K562 (cell line): ENCODE measurements at regions not wholly inside any gene's neighbourhood (a gene's known extent, or its start where the extent isn't known, plus 50 kb on each side); places are given as distances from the start of the nearest gene placed in this dataset.

ENCODE experiments used
- ATAC-seq: fragments of 200-7000 bp; cut with Tn5 transposase; 3 replicates; pipeline ENCODE4 v1.9.1; 2020; ENCODE audit warnings: moderate library complexity
- BruUV-seq: library from RNA; stranded (reverse); fragments of 400-500 nt; replicated peaks from 2 replicates; lab custom pipeline; 2021; lab: Mats Ljungman, UMichigan
- CTCF ChIA-PET: fragments of 300-600 bp; formaldehyde crosslinking; extraction: SDS; loops from one replicate; lab custom pipeline; 2021; ENCODE audit warnings: low intra/inter-chr PET ratio; lab: Yijun Ruan, JAX
- POLR2A ChIA-PET: fragments of 300-600, 350-650 bp; sonication (Branson Sonifier 250); formaldehyde crosslinking; extraction: SDS; loops from one replicate; lab custom pipeline; 2021; ENCODE audit warnings: antibody characterized with exemption, inconsistent platforms; lab: Yijun Ruan, JAX
- DNase-seq, 4 experiments: peaks; one replicate each; pipeline versions ENCODE4 v3.0.0 to v3.0.0-alpha.2; 2011 to 2018; ENCODE audit warnings: low spot score in 3 of 4, mixed read lengths in 3 of 4; ENCODE audit errors: extremely low read depth in 1 of 4
- FAIRE-seq: peaks from 2 replicates; lab custom pipeline; 2011; peaks lifted over from hg19 to GRCh38; lab: Jason Lieb, UNC
- H2AFZ ChIP-seq: 2 replicates; pipeline ENCODE4 v1.6.0; 2011; ENCODE audit warnings: low read depth, low read length, control low read depth, inconsistent platforms
- H3K27ac ChIP-seq: fragments of 200-600 bp; 3 replicates; pipeline ENCODE4 v1.8.0; 2011; ENCODE audit warnings: low read depth, mild to moderate bottlenecking, control low read depth, inconsistent platforms, low read length, moderate library complexity, mixed read lengths; ENCODE audit errors: extremely low read depth
- H3K27me3 ChIP-seq, 2 experiments: fragments of 300-600 bp in 1 of 2; 2 replicates in 1 of 2; 3 replicates in 1 of 2; pipeline versions ENCODE4 v1.6.0 to v1.8.0; 2011; ENCODE audit warnings: inconsistent platforms in 2 of 2, low read length in 2 of 2, mild to moderate bottlenecking in 1 of 2, mixed read lengths in 1 of 2, moderate library complexity in 1 of 2; ENCODE audit not compliant: control insufficient read depth in 2 of 2, insufficient read depth in 2 of 2
- H3K36me3 ChIP-seq: fragments of 300-600 bp; 3 replicates; pipeline ENCODE4 v1.8.0; 2011; ENCODE audit warnings: mild to moderate bottlenecking, low read length, inconsistent platforms; ENCODE audit not compliant: control insufficient read depth, insufficient read depth
- H3K4me1 ChIP-seq, 2 experiments: fragments of 200-600 bp in 1 of 2; replicated peaks in 1 of 2; 2 replicates in 1 of 2; 3 replicates in 1 of 2; pipeline versions ENCODE4 v1.5.1 to v1.8.0; 2011; ENCODE audit warnings: inconsistent platforms in 2 of 2, low read length in 2 of 2, mild to moderate bottlenecking in 1 of 2, mixed read lengths in 1 of 2, moderate library complexity in 1 of 2; ENCODE audit not compliant: control insufficient read depth in 2 of 2, insufficient read depth in 2 of 2
- H3K4me2 ChIP-seq: 2 replicates; pipeline ENCODE4 v1.6.1; 2011; ENCODE audit warnings: low read length, control low read depth, inconsistent platforms, mixed read lengths; ENCODE audit not compliant: insufficient read depth
- H3K4me3 ChIP-seq: fragments of 200-600 bp; sonication (generic), shearing (Covaris generic); 2 replicates; pipeline ENCODE4 v1.5.1; 2016; ENCODE audit warnings: control low read depth, inconsistent platforms
- H3K79me2 ChIP-seq: fragments of 200-600 bp; 3 replicates; pipeline ENCODE4 v1.8.0; 2011; ENCODE audit warnings: low read length, inconsistent platforms; ENCODE audit not compliant: control insufficient read depth, insufficient read depth
- H3K9ac ChIP-seq, 2 experiments: 2 replicates each; pipeline versions ENCODE4 v1.6.0 to v1.6.1; 2011; ENCODE audit warnings: low read depth in 2 of 2, low read length in 2 of 2, control low read depth in 1 of 2, inconsistent platforms in 1 of 2, mild to moderate bottlenecking in 1 of 2, mixed read lengths in 1 of 2; ENCODE audit not compliant: insufficient read depth in 1 of 2
- H3K9me1 ChIP-seq: one replicate; pipeline ENCODE4 v1.6.0; 2011; ENCODE audit warnings: inconsistent platforms, mild to moderate bottlenecking, low read length, moderate library complexity; ENCODE audit not compliant: control insufficient read depth, insufficient read depth
- H3K9me3 ChIP-seq: replicated peaks from 2 replicates; pipeline ENCODE4 v1.5.1; 2011; ENCODE audit warnings: low read depth, low read length, inconsistent platforms; ENCODE audit not compliant: control insufficient read depth, insufficient read depth
- H4K20me1 ChIP-seq: replicated peaks from 2 replicates; pipeline ENCODE4 v1.6.1; 2011; ENCODE audit warnings: low read length, inconsistent platforms, mixed read lengths; ENCODE audit not compliant: control insufficient read depth, insufficient read depth
- HMG20B ChIP-seq: fragments of 250-450 bp; sonication (Bioruptor Pico); IDR thresholded peaks from 2 replicates; pipeline ENCODE4 v1.5.0; 2021; ENCODE audit warnings: mild to moderate bottlenecking
- ZNF318 ChIP-seq, 2 experiments: fragments of 450-650 bp; IDR thresholded peaks; 2 replicates each; pipeline ENCODE4 v1.6.1; 2016; ENCODE audit warnings: mild to moderate bottlenecking in 2 of 2, borderline replicate concordance in 1 of 2, low read depth in 1 of 2, moderate library complexity in 1 of 2
- ZZZ3 ChIP-seq: fragments of 450-650 bp; IDR thresholded peaks from 2 replicates; pipeline ENCODE4 v1.6.1; 2016; ENCODE audit warnings: antibody characterized with exemption, mild to moderate bottlenecking, moderate library complexity
- WGBS: fragments of 100-300 bp; shearing (Covaris generic); methylation state at CpG from one replicate; pipeline ENCODE4 v1.1.6; 2016; ENCODE audit warnings: low coverage, mixed read lengths; ENCODE audit not compliant: insufficient coverage; ENCODE audit errors: missing lambda C conversion rate; 5-methylcytosine and 5-hydroxymethylcytosine counted together
- in situ Hi-C: fragments of 300-500 bp; cut with MboI; formaldehyde crosslinking; loops from 4 replicates; pipeline ENCODE4 v1.15.0; 2018; ENCODE audit warnings: inconsistent platforms, mixed read lengths
- intact Hi-C: fragments of 100-400 bp; cut with micrococcal nuclease; formaldehyde crosslinking; loops from 2 replicates; pipeline ENCODE4 v1.14.2; 2022

GRCh38 chr14:49220492-49220891 lies 365.7 kb downstream of the RPS29 start:
- TF ChIP-seq ZZZ3 = no peak
- TF ChIP-seq ZNF318 (IDR thresholded peaks at IDR 0.05; ENCODE audit: borderline replicate concordance in 1 of 2, low read depth in 1 of 2) = no peak
- no peak for TF ChIP-seq HMG20B (CRISPR knock-in tag)
- in situ Hi-C loops = no loop called here
- no peaks in the 10 kb centered on the region for H3K27me3 ChIP-seq
- no peaks in the 10 kb centered on the region for H3K9me1 ChIP-seq
- intact Hi-C loops = no loop called here
- no peak overlapping the region for H3K4me2 ChIP-seq
- 0% methylated on average over 3 of the region's 3 CpGs for WGBS
- BruUV-seq = no TSS peak
- ChIA-PET CTCF (no interaction called here), POLR2A (no interaction called here)
- H4K20me1 ChIP-seq = no peaks in the 10 kb centered on the region
- no peak for DNase-seq
- no peaks in the 10 kb centered on the region for H3K36me3 ChIP-seq
- H3K4me3 ChIP-seq = no peak overlapping the region
- H3K4me1 ChIP-seq = no peaks in the 10 kb centered on the region
- ATAC-seq = no peak
- H3K9me3 ChIP-seq = no peaks in the 10 kb centered on the region
- H3K9ac ChIP-seq = no peak overlapping the region
- FAIRE-seq = no peak
- H2AFZ ChIP-seq = no peak overlapping the region
- no peak overlapping the region for H3K27ac ChIP-seq
- H3K79me2 ChIP-seq = no peaks in the 10 kb centered on the region
